Smooth muscle cell (in vitro differentiated cells): ENCODE measurements at regions not wholly inside any gene's neighbourhood (a gene's known extent, or its start where the extent isn't known, plus 50 kb on each side); places are given as distances from the start of the nearest gene placed in this dataset.

ENCODE experiments used
- DNase-seq: peaks from one replicate; lab custom pipeline; 2025; ENCODE audit not compliant: unreplicated experiment; lab: John Stamatoyannopoulos, UW
- H2AFZ ChIP-seq: fragments of 200-600 bp; sonication (generic); 2 replicates; pipeline ENCODE4 v1.6.0; 2016; ENCODE audit warnings: antibody characterized with exemption, low read depth, mild to moderate bottlenecking
- H3F3A ChIP-seq: fragments of 200-600 bp; sonication (generic); 2 replicates; pipeline ENCODE4 v1.6.0; 2017; ENCODE audit warnings: antibody characterized with exemption, low read depth
- H3K27ac ChIP-seq: fragments of 200-600 bp; sonication (generic); 2 replicates; pipeline ENCODE4 v1.5.1; 2016; ENCODE audit warnings: low read depth, mild to moderate bottlenecking
- H3K27me3 ChIP-seq: fragments of 200-600 bp; sonication (generic); 2 replicates; pipeline ENCODE4 v1.6.1; 2016; ENCODE audit warnings: low read depth, mild to moderate bottlenecking
- H3K36me3 ChIP-seq: fragments of 200-600 bp; sonication (generic); 2 replicates; pipeline ENCODE4 v1.5.1; 2016; ENCODE audit warnings: low read depth
- H3K4me1 ChIP-seq: fragments of 200-600 bp; sonication (generic); 2 replicates; pipeline ENCODE4 v1.5.1; 2016; ENCODE audit warnings: low read depth
- H3K4me2 ChIP-seq: fragments of 200-600 bp; sonication (generic); 2 replicates; pipeline ENCODE4 v1.6.0; 2016; ENCODE audit warnings: mild to moderate bottlenecking
- H3K4me3 ChIP-seq: fragments of 200-600 bp; sonication (generic); 2 replicates; pipeline ENCODE4 v1.5.1; 2016; ENCODE audit warnings: mild to moderate bottlenecking
- H3K79me2 ChIP-seq: fragments of 200-600 bp; sonication (generic); 2 replicates; pipeline ENCODE4 v1.6.0; 2016; ENCODE audit warnings: low read depth, mild to moderate bottlenecking
- H3K9ac ChIP-seq: fragments of 200-600 bp; sonication (generic); 2 replicates; pipeline ENCODE4 v1.6.0; 2016; ENCODE audit warnings: low read depth
- H3K9me3 ChIP-seq: fragments of 200-600 bp; sonication (generic); replicated peaks from 2 replicates; pipeline ENCODE4 v1.5.1; 2016; ENCODE audit warnings: low read depth
- H4K20me1 ChIP-seq: fragments of 200-600 bp; sonication (generic); 2 replicates; pipeline ENCODE4 v1.6.0; 2016; ENCODE audit warnings: low read depth
- WGBS: methylation state at CpG from one replicate; pipeline ENCODE4 v1.1.7; 2016; ENCODE audit warnings: low lambda C conversion rate; 5-methylcytosine and 5-hydroxymethylcytosine counted together
- TF ChIP-seq, protein P1 (sequence below): fragments of 200-600 bp; sonication (generic); IDR thresholded peaks from 2 replicates; pipeline ENCODE4 v1.5.1; 2017; ENCODE audit warnings: borderline replicate concordance, mild to moderate bottlenecking, antibody characterized with exemption; ENCODE audit not compliant: insufficient read depth, poor library complexity, severe bottlenecking

DNA sequence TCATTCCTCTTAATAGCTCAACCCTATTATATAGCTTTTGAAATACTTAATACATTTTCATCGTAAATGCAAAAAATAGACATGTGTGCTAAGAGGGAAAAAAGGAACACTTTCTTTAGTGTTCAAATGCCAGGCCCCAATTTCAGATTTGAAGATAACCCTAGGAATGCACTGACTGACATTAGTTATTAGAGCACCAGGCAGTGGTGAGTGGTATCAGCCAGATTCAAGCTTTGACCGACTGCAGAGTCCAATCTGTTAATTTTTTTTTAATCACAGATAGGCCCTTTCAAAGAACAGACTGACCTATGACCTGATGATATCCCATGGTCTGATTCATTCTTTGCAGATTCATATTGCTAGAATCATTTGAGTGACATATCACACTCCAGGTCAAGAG, 874.2 kb upstream of the CHORDC1 start:
- no peaks in the 10 kb centered on the region for H3K9me3 ChIP-seq
- H3K79me2 ChIP-seq: no peaks in the 10 kb centered on the region
- no peak overlapping the region for H3K4me2 ChIP-seq
- H3K27me3 ChIP-seq: no peaks in the 10 kb centered on the region
- TF ChIP-seq, protein P1, sequence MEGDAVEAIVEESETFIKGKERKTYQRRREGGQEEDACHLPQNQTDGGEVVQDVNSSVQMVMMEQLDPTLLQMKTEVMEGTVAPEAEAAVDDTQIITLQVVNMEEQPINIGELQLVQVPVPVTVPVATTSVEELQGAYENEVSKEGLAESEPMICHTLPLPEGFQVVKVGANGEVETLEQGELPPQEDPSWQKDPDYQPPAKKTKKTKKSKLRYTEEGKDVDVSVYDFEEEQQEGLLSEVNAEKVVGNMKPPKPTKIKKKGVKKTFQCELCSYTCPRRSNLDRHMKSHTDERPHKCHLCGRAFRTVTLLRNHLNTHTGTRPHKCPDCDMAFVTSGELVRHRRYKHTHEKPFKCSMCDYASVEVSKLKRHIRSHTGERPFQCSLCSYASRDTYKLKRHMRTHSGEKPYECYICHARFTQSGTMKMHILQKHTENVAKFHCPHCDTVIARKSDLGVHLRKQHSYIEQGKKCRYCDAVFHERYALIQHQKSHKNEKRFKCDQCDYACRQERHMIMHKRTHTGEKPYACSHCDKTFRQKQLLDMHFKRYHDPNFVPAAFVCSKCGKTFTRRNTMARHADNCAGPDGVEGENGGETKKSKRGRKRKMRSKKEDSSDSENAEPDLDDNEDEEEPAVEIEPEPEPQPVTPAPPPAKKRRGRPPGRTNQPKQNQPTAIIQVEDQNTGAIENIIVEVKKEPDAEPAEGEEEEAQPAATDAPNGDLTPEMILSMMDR: no peak
- H3K9ac ChIP-seq: no peak overlapping the region
- H3K4me1 ChIP-seq: no peaks in the 10 kb centered on the region
- no peak overlapping the region for H2AFZ ChIP-seq
- H4K20me1 ChIP-seq: no peaks in the 10 kb centered on the region
- H3K27ac ChIP-seq: no peak overlapping the region
- DNase-seq: no peak
- H3F3A ChIP-seq: no peaks in the 10 kb centered on the region
- no peaks in the 10 kb centered on the region for H3K36me3 ChIP-seq
- H3K4me3 ChIP-seq: no peak overlapping the region
- 64% methylated on average over 2 of the region's 2 CpGs for WGBS

GRCh38 chr11:91093141-91093540, 870.3 kb upstream of the CHORDC1 start:
- Histone ChIP-seq H3K79me2 (no peaks in the 10 kb centered on the region), H3K9me3 (no peaks in the 10 kb centered on the region), H4K20me1 (no peaks in the 10 kb centered on the region), H3K4me1 (no peaks in the 10 kb centered on the region), H3F3A (no peaks in the 10 kb centered on the region), H3K9ac (no peak overlapping the region), H3K4me2 (no peak overlapping the region), H2AFZ (no peak overlapping the region), H3K36me3 (no peaks in the 10 kb centered on the region), H3K4me3 (no peak overlapping the region), H3K27me3 (no peaks in the 10 kb centered on the region), H3K27ac (no peak overlapping the region)
- TF ChIP-seq, protein P1: no peak
- no peak for DNase-seq

- no peak for DNase-seq
- no peak overlapping the region for H3K27ac ChIP-seq
- no peak overlapping the region for H3K4me2 ChIP-seq
- H3K9me3 ChIP-seq: no peaks in the 10 kb centered on the region
- H3K36me3 ChIP-seq: no peaks in the 10 kb centered on the region
- no peaks in the 10 kb centered on the region for H4K20me1 ChIP-seq
- no peaks in the 10 kb centered on the region for H3F3A ChIP-seq
- no peaks in the 10 kb centered on the region for H3K4me1 ChIP-seq
- H3K79me2 ChIP-seq: no peaks in the 10 kb centered on the region
- TF ChIP-seq, protein P1: no peak
- H2AFZ ChIP-seq: no peak overlapping the region
- no peak overlapping the region for H3K9ac ChIP-seq
- no peaks in the 10 kb centered on the region for H3K27me3 ChIP-seq
- no peak overlapping the region for H3K4me3 ChIP-seq
These were observed 868.7 kb upstream of the CHORDC1 start for GRCh38 chr11:91091563-91091962.

GRCh38 chr11:91086028-91086427, 863.2 kb upstream of the CHORDC1 start:
- TF ChIP-seq, protein P1: no peak
- 78% methylated on average over 2 of the region's 2 CpGs for WGBS
- no peaks in the 10 kb centered on the region for H3K79me2 ChIP-seq
- H3K4me2 ChIP-seq: no peak overlapping the region
- no peaks in the 10 kb centered on the region for H3K9me3 ChIP-seq
- no peak overlapping the region for H3K4me3 ChIP-seq
- H3F3A ChIP-seq: no peaks in the 10 kb centered on the region
- no peak for DNase-seq
- no peaks in the 10 kb centered on the region for H4K20me1 ChIP-seq
- H3K36me3 ChIP-seq: no peaks in the 10 kb centered on the region
- no peaks in the 10 kb centered on the region for H3K27me3 ChIP-seq
- no peak overlapping the region for H3K27ac ChIP-seq
- no peak overlapping the region for H2AFZ ChIP-seq
- no peak overlapping the region for H3K9ac ChIP-seq
- H3K4me1 ChIP-seq: no peaks in the 10 kb centered on the region
